Upper lobe of left lung (tissue), 6 donors: ENCODE measurements at regions not wholly inside any gene's neighbourhood (a gene's known extent, or its start where the extent isn't known, plus 50 kb on each side); places are given as distances from the start of the nearest gene placed in this dataset.

Experiments used
- ATAC-seq, 2 donors: fragments of 200-7000 bp; cut with Tn5 transposase; one replicate each; pipeline ENCODE4 v1.9.1; 2022; ENCODE audit warnings: mild to moderate bottlenecking in 2 of 2, moderate library complexity in 2 of 2; ENCODE audit not compliant: low FRiP score in 2 of 2
- DNase-seq, 2 donors: peaks; one replicate each; pipeline ENCODE4 v3.0.0-alpha.2; 2019 to 2020
- H3K27ac ChIP-seq, 4 donors: fragments of 200-600 bp; sonication (generic); one replicate each; pipeline ENCODE4 v1.5.1; 2016 to 2019
- H3K27me3 ChIP-seq, 4 donors: fragments of 200-600 bp; sonication (generic); one replicate each; pipeline ENCODE4 v1.5.1; 2017 to 2019
- H3K36me3 ChIP-seq, 4 donors: fragments of 200-600 bp; sonication (generic); one replicate each; pipeline ENCODE4 v1.5.1; 2016 to 2019
- H3K4me1 ChIP-seq, 4 donors: fragments of 200-600 bp; sonication (generic); one replicate each; pipeline ENCODE4 v1.5.1; 2018 to 2019
- H3K4me3 ChIP-seq, 4 donors: fragments of 200-600 bp; sonication (generic); one replicate each; pipeline ENCODE4 v1.5.1; 2017 to 2019; ENCODE audit warnings: mild to moderate bottlenecking in 2 of 4, moderate library complexity in 1 of 4
- H3K9me3 ChIP-seq, 4 donors: fragments of 200-600 bp; sonication (generic); one replicate each; pipeline ENCODE4 v1.5.1; 2018 to 2019
- CTCF ChIP-seq, 6 experiments: fragments of 450-650 bp in 4 of 6; fragments of 200-600 bp in 2 of 6; sonication (generic) in 2 of 6; IDR thresholded peaks; one replicate each; pipeline ENCODE4 v1.5.1; 2016 to 2019; ENCODE audit warnings: antibody characterized with exemption in 6 of 6
- EP300 ChIP-seq, 4 donors: sonication (generic); formaldehyde crosslinking; IDR thresholded peaks; one replicate each; pipeline ENCODE4 v1.5.1; 2017; ENCODE audit warnings: antibody characterized with exemption in 4 of 4, control low read depth in 2 of 4
- POLR2A ChIP-seq, 4 donors: fragments of 450-650 bp; IDR thresholded peaks; one replicate each; pipeline ENCODE4 v1.5.1; 2016 to 2017; ENCODE audit warnings: antibody characterized with exemption in 4 of 4, mild to moderate bottlenecking in 2 of 4
- POLR2AphosphoS5 ChIP-seq, 2 donors: sonication (generic); formaldehyde crosslinking; IDR thresholded peaks; one replicate each; pipeline ENCODE4 v1.5.1; 2017; ENCODE audit warnings: antibody characterized with exemption in 2 of 2
- WGBS, 2 donors: methylation state at CpG; one replicate each; pipeline ENCODE4 v1.1.5; 2017 to 2018; 5-methylcytosine and 5-hydroxymethylcytosine counted together
- donor health status: DM: no; HTN: no; CAD: no; lungs with moderate emphysema.
- donor health status: DM: no; HTN: yes; CAD: no; lungs with severe emphysema.

- no peak overlapping the region for H3K4me3 ChIP-seq
- TF ChIP-seq POLR2AphosphoS5 (IDR thresholded peaks at IDR 0.05) = no peak
- no peak for TF ChIP-seq POLR2A (IDR thresholded peaks at IDR 0.05)
- ATAC-seq = no peak
- no peaks in the 10 kb centered on the region for H3K4me1 ChIP-seq
- H3K27ac ChIP-seq = no peak overlapping the region
- no peaks in the 10 kb centered on the region for H3K9me3 ChIP-seq
- 73 to 81% methylated on average over 6 of the region's 6 CpGs for WGBS, 2 donors
- no peaks in the 10 kb centered on the region for H3K36me3 ChIP-seq
- no peak for DNase-seq
- H3K27me3 ChIP-seq = no peaks in the 10 kb centered on the region
These were observed 709.3 kb upstream of the RGMB start for GRCh38 chr5:98064118-98064685.

- Histone ChIP-seq H3K36me3 (no peaks in the 10 kb centered on the region), H3K27me3 (no peaks in the 10 kb centered on the region), H3K9me3 (no peaks in the 10 kb centered on the region), H3K4me1 (no peaks in the 10 kb centered on the region), H3K4me3 (no peak overlapping the region), H3K27ac (no peak overlapping the region)
- DNase-seq (no peak), ATAC-seq (no peak)
- TF ChIP-seq POLR2A (IDR thresholded peaks at IDR 0.05) = no peak
- TF ChIP-seq POLR2AphosphoS5 (IDR thresholded peaks at IDR 0.05) = no peak
- TF ChIP-seq EP300 (IDR thresholded peaks at IDR 0.05) = no peak
- no peak for TF ChIP-seq CTCF (IDR thresholded peaks at IDR 0.05)
- 50 to 63% methylated on average over 1 of the region's 1 CpG for whole genome bisulfite sequencing, 2 donors
These were observed 708.1 kb upstream of the RGMB start for GRCh38 chr5:98065261-98065909.

- H3K4me1 ChIP-seq = no peaks in the 10 kb centered on the region
- DNase-seq (no peak), ATAC-seq (no peak)
- no peak overlapping the region for H3K4me3 ChIP-seq
- no peak overlapping the region for H3K27ac ChIP-seq
- no peaks in the 10 kb centered on the region for H3K9me3 ChIP-seq
- H3K27me3 ChIP-seq = no peaks in the 10 kb centered on the region
- no peaks in the 10 kb centered on the region for H3K36me3 ChIP-seq
- TF ChIP-seq EP300 (IDR thresholded peaks at IDR 0.05) (no peak), POLR2A (IDR thresholded peaks at IDR 0.05) (no peak), CTCF (IDR thresholded peaks at IDR 0.05) (no peak), POLR2AphosphoS5 (IDR thresholded peaks at IDR 0.05) (no peak)
These were observed 706.6 kb upstream of the RGMB start for GRCh38 chr5:98066910-98067309.

GRCh38 chr5:98069876-98070512 is 703.5 kb upstream of the RGMB start:
- ATAC-seq (no peak), DNase-seq (no peak)
- Histone ChIP-seq H3K36me3 (no peaks in the 10 kb centered on the region), H3K27me3 (no peaks in the 10 kb centered on the region), H3K9me3 (no peaks in the 10 kb centered on the region), H3K27ac (no peak overlapping the region), H3K4me3 (no peak overlapping the region), H3K4me1 (no peaks in the 10 kb centered on the region)
- no peak for TF ChIP-seq POLR2AphosphoS5 (IDR thresholded peaks at IDR 0.05)
- no peak for TF ChIP-seq CTCF (IDR thresholded peaks at IDR 0.05)
- TF ChIP-seq EP300 (IDR thresholded peaks at IDR 0.05) = no peak
- TF ChIP-seq POLR2A (IDR thresholded peaks at IDR 0.05) = no peak
- 84 to 92% methylated on average over 1 of the region's 1 CpG for WGBS, 2 donors

GRCh38 chr5:98072921-98073320 is 700.5 kb upstream of the RGMB start:
- H3K27ac ChIP-seq = no peak overlapping the region
- ATAC-seq (no peak), DNase-seq (no peak)
- H3K9me3 ChIP-seq = no peaks in the 10 kb centered on the region
- no peaks in the 10 kb centered on the region for H3K36me3 ChIP-seq
- TF ChIP-seq CTCF (IDR thresholded peaks at IDR 0.05) = no peak
- no peak for TF ChIP-seq POLR2AphosphoS5 (IDR thresholded peaks at IDR 0.05)
- TF ChIP-seq EP300 (IDR thresholded peaks at IDR 0.05) = no peak
- no peak for TF ChIP-seq POLR2A (IDR thresholded peaks at IDR 0.05)
- 85 to 96% methylated on average over 3 of the region's 3 CpGs for WGBS, 2 donors
- H3K27me3 ChIP-seq = no peaks in the 10 kb centered on the region
- H3K4me3 ChIP-seq = no peak overlapping the region
- H3K4me1 ChIP-seq = no peaks in the 10 kb centered on the region
